CD4-positive, alpha-beta T cell treated with Interleukin-1 beta for 1 hour (primary cell): ENCODE measurements at regions not wholly inside any gene's neighbourhood (a gene's known extent, or its start where the extent isn't known, plus 50 kb on each side); places are given as distances from the start of the nearest gene placed in this dataset.
"Not testable (repeated sequence)": the region's sequence is repeated elsewhere in the genome, so short reads cannot be mapped to it uniquely, and the experiment has no call there.

ENCODE experiments used
- DNase-seq, 2 donors: peaks; one replicate each; pipeline ENCODE4 v3.0.0-alpha.2; 2020 to 2022

- DNase-seq, result no peak
These were observed 282.5 kb downstream of the MEX3B start for GRCh38 chr15:81763304-81763703.

GRCh38 chr15:81760686-81761085, 285.1 kb downstream of the MEX3B start:
- no peak for DNase-seq

GRCh38 chr15:81758818-81759284, 287.0 kb downstream of the MEX3B start:
- no peak for DNase-seq

GRCh38 chr15:81755626-81756025, 290.2 kb downstream of the MEX3B start:
- DNase-seq, result no peak

GRCh38 chr15:81754078-81754477, 291.7 kb downstream of the MEX3B start:
- DNase-seq, result no peak

- no peak for DNase-seq
These were observed 292.8 kb downstream of the MEX3B start for GRCh38 chr15:81752974-81753373.

- no peak for DNase-seq
These were observed 293.3 kb downstream of the MEX3B start for GRCh38 chr15:81752546-81752942.

GRCh38 chr15:81751816-81752545, 293.8 kb downstream of the MEX3B start:
- DNase-seq, result no peak

GRCh38 chr15:81751256-81751655, 294.6 kb downstream of the MEX3B start:
- no peak for DNase-seq

GRCh38 chr15:81749716-81750375, 296.0 kb downstream of the MEX3B start:
- no peak for DNase-seq

- DNase-seq, result no peak
These were observed 298.3 kb downstream of the MEX3B start for GRCh38 chr15:81747482-81747881.

GRCh38 chr15:81747026-81747425, 298.8 kb downstream of the MEX3B start:
- no peak for DNase-seq

GRCh38 chr15:81744364-81744763, 301.5 kb downstream of the MEX3B start:
- DNase-seq, result no peak

- DNase-seq, result no peak
These were observed 305.4 kb downstream of the MEX3B start for GRCh38 chr15:81740416-81740815.

GRCh38 chr15:81729340-81729739, 316.5 kb downstream of the MEX3B start:
- DNase-seq, result no peak

GRCh38 chr15:81728726-81729125, 317.1 kb downstream of the MEX3B start:
- no peak for DNase-seq

- no peak for DNase-seq
These were observed 320.2 kb downstream of the MEX3B start for GRCh38 chr15:81725590-81725989.

GRCh38 chr15:81724536-81724935, 321.3 kb downstream of the MEX3B start:
- no peak for DNase-seq

- no peak for DNase-seq
These were observed 322.1 kb downstream of the MEX3B start for GRCh38 chr15:81723701-81724100.

- no peak for DNase-seq
These were observed 322.6 kb downstream of the MEX3B start for GRCh38 chr15:81723113-81723651.

- not testable (repeated sequence) for DNase-seq
These were observed 329.4 kb downstream of the MEX3B start for GRCh38 chr15:81716468-81716867.

GRCh38 chr15:81710328-81710727, 335.5 kb downstream of the MEX3B start:
- DNase-seq, result no peak

GRCh38 chr15:81706816-81707346, 332.9 kb upstream of the TMC3 start:
- not testable (repeated sequence) for DNase-seq

GRCh38 chr15:81705727-81706126, 331.7 kb upstream of the TMC3 start:
- not testable (repeated sequence) for DNase-seq
